Ovary (tissue), 7 donors: ENCODE measurements at regions not wholly inside any gene's neighbourhood (a gene's known extent, or its start where the extent isn't known, plus 50 kb on each side); places are given as distances from the start of the nearest gene placed in this dataset.

Experiments used
- DNase-seq, 5 donors: peaks; one replicate each; pipeline ENCODE4 v3.0.0-alpha.2; 2019 to 2020
- H3K27ac ChIP-seq, 2 donors: fragments of 200-600 bp; one replicate each; pipeline versions ENCODE4 v1.5.1 to v1.8.0; 2019 to 2022
- H3K27me3 ChIP-seq: fragments of 200-600 bp; one replicate; pipeline ENCODE4 v1.8.0; 2022
- H3K36me3 ChIP-seq: fragments of 200-600 bp; sonication (generic); one replicate; pipeline ENCODE4 v1.5.1; 2019
- H3K4me1 ChIP-seq: one replicate; pipeline ENCODE4 v1.8.1; 2013; ENCODE audit warnings: mild to moderate bottlenecking, moderate library complexity; ENCODE audit not compliant: insufficient read depth
- H3K4me3 ChIP-seq: fragments of 200-600 bp; sonication (generic); one replicate; pipeline ENCODE4 v1.5.1; 2017
- H3K9me3 ChIP-seq, 2 donors: fragments of 200-600 bp in 1 of 2; sonication (generic) in 1 of 2; one replicate each; pipeline versions ENCODE4 v1.5.1 to v1.8.1; 2013 to 2019; ENCODE audit warnings: mild to moderate bottlenecking in 1 of 2, moderate library complexity in 1 of 2
- CTCF ChIP-seq, 3 donors: fragments of 450-650 bp in 2 of 3; fragments of 200-600 bp in 1 of 3; IDR thresholded peaks; one replicate each; pipeline versions ENCODE4 v1.5.1 to v1.8.0; 2016 to 2022; ENCODE audit warnings: antibody characterized with exemption in 3 of 3, mild to moderate bottlenecking in 1 of 3
- EP300 ChIP-seq: sonication (generic); formaldehyde crosslinking; IDR thresholded peaks from one replicate; pipeline ENCODE4 v1.6.1; 2017; ENCODE audit warnings: antibody characterized with exemption
- POLR2A ChIP-seq: fragments of 450-650 bp; IDR thresholded peaks from one replicate; pipeline ENCODE4 v1.6.1; 2017; ENCODE audit warnings: antibody characterized with exemption, mild to moderate bottlenecking, moderate library complexity
- WGBS, 3 donors: extraction: QIAGEN DNeasy Blood & Tissue Kit in 1 of 3; methylation state at CpG; one replicate each; pipeline versions ENCODE4 v1.1.5 to v1.1.7; 2013 to 2017; 5-methylcytosine and 5-hydroxymethylcytosine counted together
- intact Hi-C, 4 donors: fragments of 100-400 bp; cut with DNase I; formaldehyde crosslinking; loops; one replicate each; pipeline versions ENCODE4 v1.11.0 to v1.15.1; 2022 to 2023
- donor health status: DM: no; HTN: no; CAD: no; lungs with moderate emphysema.
- donor health status: DM: no; HTN: no; CAD: no.
- donor health status: Bipolar disorder and iron deficiency.
- donor health status: DM: no; HTN: no; CAD: no.
- donor health status: DM: yes; HTN: yes; CAD: no.

GRCh38 chr2:217642944-217643343 is 359.9 kb downstream of the TNS1 start:
- Histone ChIP-seq H3K27me3 (no peaks in the 10 kb centered on the region), H3K27ac (no peak overlapping the region), H3K4me1 (no peaks in the 10 kb centered on the region), H3K36me3 (no peaks in the 10 kb centered on the region), H3K9me3 (no peaks in the 10 kb centered on the region), H3K4me3 (no peak overlapping the region)
- TF ChIP-seq POLR2A (no peak), EP300 (no peak), CTCF (IDR thresholded peaks at IDR 0.05) (no peak)
- 92 to 98% (median 95%) methylated on average over 6 of the region's 6 CpGs for WGBS, 3 donors
- intact Hi-C loops: loop anchor here in 1 of 4 donors (10.0 kb wide), 1 partner anchor 108 kb away; no protein-coding TSS in a partner anchor
- no peak for DNase-seq

- no peaks in the 10 kb centered on the region for H3K36me3 ChIP-seq
- TF ChIP-seq POLR2A (no peak), EP300 (no peak), CTCF (IDR thresholded peaks at IDR 0.05) (no peak)
- no peak overlapping the region for H3K4me3 ChIP-seq
- H3K9me3 ChIP-seq: no peaks in the 10 kb centered on the region
- H3K4me1 ChIP-seq: no peaks in the 10 kb centered on the region
- no peaks in the 10 kb centered on the region for H3K27me3 ChIP-seq
- no peak overlapping the region for H3K27ac ChIP-seq
- intact Hi-C loops: loop anchor here in 1 of 4 donors (10.0 kb wide), 1 partner anchor 107 kb away; no protein-coding TSS in a partner anchor
- 37 to 83% (median 82%) methylated on average over 2 of the region's 2 CpGs for WGBS, 3 donors
- DNase-seq: no peak
Observed at GRCh38 chr2:217641960-217642359, 360.8 kb downstream of the TNS1 start.

- no peaks in the 10 kb centered on the region for H3K4me1 ChIP-seq
- no peaks in the 10 kb centered on the region for H3K9me3 ChIP-seq
- no peak for DNase-seq
- no peak overlapping the region for H3K27ac ChIP-seq
- 90 to 93% (median 92%) methylated on average over 2 of the region's 2 CpGs for WGBS, 3 donors
- intact Hi-C loops: no loop called here
- no peaks in the 10 kb centered on the region for H3K36me3 ChIP-seq
- H3K4me3 ChIP-seq: no peak overlapping the region
- no peaks in the 10 kb centered on the region for H3K27me3 ChIP-seq
- no peak for TF ChIP-seq POLR2A
- no peak for TF ChIP-seq CTCF (IDR thresholded peaks at IDR 0.05)
- no peak for TF ChIP-seq EP300
Observed at GRCh38 chr2:217639481-217639880, 363.3 kb downstream of the TNS1 start.

DNA sequence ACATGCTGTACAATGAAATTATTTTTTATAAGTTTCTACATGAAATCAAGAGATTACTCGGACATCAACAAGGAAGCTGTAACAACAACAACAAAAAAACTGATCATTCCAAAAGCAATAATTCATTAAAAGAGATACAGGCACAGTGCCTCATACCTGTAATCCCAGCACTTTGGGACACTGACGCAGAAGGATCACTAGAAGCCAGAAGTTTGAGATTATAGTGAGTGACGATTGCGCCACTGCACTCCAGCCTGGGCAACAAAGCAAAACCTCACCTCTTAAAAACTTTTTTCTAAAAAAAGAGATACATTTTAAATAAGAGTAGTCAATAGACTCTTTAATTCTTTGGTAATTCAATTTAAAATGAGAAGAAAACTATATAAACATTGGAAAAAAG is 364.3 kb downstream of the TNS1 start:
- H3K27ac ChIP-seq: no peak overlapping the region
- intact Hi-C loops: no loop called here
- no peak for DNase-seq
- WGBS, 3 donors: 97 to 98% (median 97%) methylated on average over 4 of the region's 4 CpGs
- H3K27me3 ChIP-seq: no peaks in the 10 kb centered on the region
- no peak for TF ChIP-seq CTCF (IDR thresholded peaks at IDR 0.05)
- no peaks in the 10 kb centered on the region for H3K4me1 ChIP-seq
- no peaks in the 10 kb centered on the region for H3K9me3 ChIP-seq
- no peak overlapping the region for H3K4me3 ChIP-seq
- H3K36me3 ChIP-seq: no peaks in the 10 kb centered on the region

DNA sequence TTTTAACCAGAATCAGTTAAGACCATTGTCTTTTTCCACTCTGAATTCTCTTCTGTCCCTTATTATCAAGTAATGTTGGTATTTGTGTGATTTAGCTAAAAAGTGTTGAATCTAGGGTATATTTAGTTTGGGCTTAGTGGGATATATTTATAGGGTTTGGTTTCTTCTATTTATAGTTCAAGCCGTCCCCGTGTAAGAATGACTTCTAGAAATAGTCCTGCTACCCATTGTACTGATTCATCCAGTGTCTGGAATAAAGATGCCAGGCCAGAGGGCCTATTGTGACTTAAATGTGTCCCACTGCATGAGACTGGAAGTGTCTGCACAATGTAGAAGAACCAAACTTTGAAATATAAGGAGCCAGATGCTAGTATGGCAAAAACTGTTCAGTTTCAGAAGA is 364.8 kb downstream of the TNS1 start:
- TF ChIP-seq POLR2A: no peak
- no peak for TF ChIP-seq CTCF (IDR thresholded peaks at IDR 0.05)
- no peak for TF ChIP-seq EP300
- Histone ChIP-seq H3K27ac (no peak overlapping the region), H3K36me3 (no peaks in the 10 kb centered on the region), H3K9me3 (no peaks in the 10 kb centered on the region), H3K27me3 (no peaks in the 10 kb centered on the region), H3K4me3 (no peak overlapping the region), H3K4me1 (no peaks in the 10 kb centered on the region)
- WGBS, 3 donors: 68 to 78% (median 71%) methylated on average over 2 of the region's 2 CpGs
- DNase-seq: no peak
- intact Hi-C loops: no loop called here
